K562 (cell line): ENCODE measurements at regions not wholly inside any gene's neighbourhood (a gene's known extent, or its start where the extent isn't known, plus 50 kb on each side); places are given as distances from the start of the nearest gene placed in this dataset.

Experiments used
- ATAC-seq: fragments of 200-7000 bp; cut with Tn5 transposase; 3 replicates; pipeline ENCODE4 v1.9.1; 2020; ENCODE audit warnings: moderate library complexity
- BruUV-seq: library from RNA; stranded (reverse); fragments of 400-500 nt; replicated peaks from 2 replicates; lab custom pipeline; 2021; lab: Mats Ljungman, UMichigan
- CTCF ChIA-PET: fragments of 300-600 bp; formaldehyde crosslinking; extraction: SDS; loops from one replicate; lab custom pipeline; 2021; ENCODE audit warnings: low intra/inter-chr PET ratio; lab: Yijun Ruan, JAX
- POLR2A ChIA-PET: fragments of 300-600, 350-650 bp; sonication (Branson Sonifier 250); formaldehyde crosslinking; extraction: SDS; loops from one replicate; lab custom pipeline; 2021; ENCODE audit warnings: antibody characterized with exemption, inconsistent platforms; lab: Yijun Ruan, JAX
- DNase-seq, 4 experiments: peaks; one replicate each; pipeline versions ENCODE4 v3.0.0 to v3.0.0-alpha.2; 2011 to 2018; ENCODE audit warnings: low spot score in 3 of 4, mixed read lengths in 3 of 4; ENCODE audit errors: extremely low read depth in 1 of 4
- FAIRE-seq: peaks from 2 replicates; lab custom pipeline; 2011; peaks lifted over from hg19 to GRCh38; lab: Jason Lieb, UNC
- H2AFZ ChIP-seq: 2 replicates; pipeline ENCODE4 v1.6.0; 2011; ENCODE audit warnings: low read depth, low read length, control low read depth, inconsistent platforms
- H3K27ac ChIP-seq: fragments of 200-600 bp; 3 replicates; pipeline ENCODE4 v1.8.0; 2011; ENCODE audit warnings: low read depth, mild to moderate bottlenecking, control low read depth, inconsistent platforms, low read length, moderate library complexity, mixed read lengths; ENCODE audit errors: extremely low read depth
- H3K27me3 ChIP-seq, 2 experiments: fragments of 300-600 bp in 1 of 2; 2 replicates in 1 of 2; 3 replicates in 1 of 2; pipeline versions ENCODE4 v1.6.0 to v1.8.0; 2011; ENCODE audit warnings: inconsistent platforms in 2 of 2, low read length in 2 of 2, mild to moderate bottlenecking in 1 of 2, mixed read lengths in 1 of 2, moderate library complexity in 1 of 2; ENCODE audit not compliant: control insufficient read depth in 2 of 2, insufficient read depth in 2 of 2
- H3K36me3 ChIP-seq: fragments of 300-600 bp; 3 replicates; pipeline ENCODE4 v1.8.0; 2011; ENCODE audit warnings: mild to moderate bottlenecking, low read length, inconsistent platforms; ENCODE audit not compliant: control insufficient read depth, insufficient read depth
- H3K4me1 ChIP-seq, 2 experiments: fragments of 200-600 bp in 1 of 2; replicated peaks in 1 of 2; 2 replicates in 1 of 2; 3 replicates in 1 of 2; pipeline versions ENCODE4 v1.5.1 to v1.8.0; 2011; ENCODE audit warnings: inconsistent platforms in 2 of 2, low read length in 2 of 2, mild to moderate bottlenecking in 1 of 2, mixed read lengths in 1 of 2, moderate library complexity in 1 of 2; ENCODE audit not compliant: control insufficient read depth in 2 of 2, insufficient read depth in 2 of 2
- H3K4me2 ChIP-seq: 2 replicates; pipeline ENCODE4 v1.6.1; 2011; ENCODE audit warnings: low read length, control low read depth, inconsistent platforms, mixed read lengths; ENCODE audit not compliant: insufficient read depth
- H3K4me3 ChIP-seq: fragments of 200-600 bp; sonication (generic), shearing (Covaris generic); 2 replicates; pipeline ENCODE4 v1.5.1; 2016; ENCODE audit warnings: control low read depth, inconsistent platforms
- H3K79me2 ChIP-seq: fragments of 200-600 bp; 3 replicates; pipeline ENCODE4 v1.8.0; 2011; ENCODE audit warnings: low read length, inconsistent platforms; ENCODE audit not compliant: control insufficient read depth, insufficient read depth
- H3K9ac ChIP-seq, 2 experiments: 2 replicates each; pipeline versions ENCODE4 v1.6.0 to v1.6.1; 2011; ENCODE audit warnings: low read depth in 2 of 2, low read length in 2 of 2, control low read depth in 1 of 2, inconsistent platforms in 1 of 2, mild to moderate bottlenecking in 1 of 2, mixed read lengths in 1 of 2; ENCODE audit not compliant: insufficient read depth in 1 of 2
- H3K9me1 ChIP-seq: one replicate; pipeline ENCODE4 v1.6.0; 2011; ENCODE audit warnings: inconsistent platforms, mild to moderate bottlenecking, low read length, moderate library complexity; ENCODE audit not compliant: control insufficient read depth, insufficient read depth
- H3K9me3 ChIP-seq: replicated peaks from 2 replicates; pipeline ENCODE4 v1.5.1; 2011; ENCODE audit warnings: low read depth, low read length, inconsistent platforms; ENCODE audit not compliant: control insufficient read depth, insufficient read depth
- H4K20me1 ChIP-seq: replicated peaks from 2 replicates; pipeline ENCODE4 v1.6.1; 2011; ENCODE audit warnings: low read length, inconsistent platforms, mixed read lengths; ENCODE audit not compliant: control insufficient read depth, insufficient read depth
- E2F3 ChIP-seq: fragments of 250-450 bp; sonication (Bioruptor Pico); IDR thresholded peaks from 2 replicates; pipeline ENCODE4 v1.4.0; 2020; ENCODE audit warnings: mild to moderate bottlenecking
- NEUROD1 ChIP-seq: fragments of 150-350 bp; IDR thresholded peaks from 2 replicates; pipeline ENCODE4 v1.6.1; 2014; ENCODE audit warnings: borderline replicate concordance, low read length, low read depth; ENCODE audit not compliant: partially characterized antibody
- SIRT6 ChIP-seq: IDR thresholded peaks from one replicate; pipeline ENCODE4 v1.6.1; 2012; ENCODE audit warnings: low read depth, mild to moderate bottlenecking, control low read depth, inconsistent platforms, low read length, moderate library complexity
- SMC3 ChIP-seq: conservative IDR thresholded peaks from 2 replicates; pipeline ENCODE4 v1.6.1; 2011; ENCODE audit warnings: low read depth, low read length, improper control_type of control experiment; ENCODE audit not compliant: insufficient read depth
- TEAD2 ChIP-seq: fragments of 450-650 bp; IDR thresholded peaks from 2 replicates; pipeline ENCODE4 v1.6.1; 2016; ENCODE audit warnings: missing genetic modification characterization, control low read depth, missing compliant biosample characterization
- TFE3 ChIP-seq: fragments of 450-650 bp; formaldehyde crosslinking; IDR thresholded peaks from 2 replicates; pipeline ENCODE4 v1.4.0; 2020; ENCODE audit warnings: mild to moderate bottlenecking, mixed read lengths
- USF2 ChIP-seq: sonication (generic); formaldehyde crosslinking; IDR thresholded peaks from 2 replicates; pipeline ENCODE4 v1.5.0; 2020; ENCODE audit warnings: missing genetic modification reagents
- ZNF324 ChIP-seq: fragments of 250-450 bp; sonication (Bioruptor Pico); IDR thresholded peaks from 2 replicates; pipeline ENCODE4 v1.4.0; 2020; ENCODE audit warnings: mild to moderate bottlenecking
- WGBS: fragments of 100-300 bp; shearing (Covaris generic); methylation state at CpG from one replicate; pipeline ENCODE4 v1.1.6; 2016; ENCODE audit warnings: low coverage, mixed read lengths; ENCODE audit not compliant: insufficient coverage; ENCODE audit errors: missing lambda C conversion rate; 5-methylcytosine and 5-hydroxymethylcytosine counted together
- in situ Hi-C: fragments of 300-500 bp; cut with MboI; formaldehyde crosslinking; loops from 4 replicates; pipeline ENCODE4 v1.15.0; 2018; ENCODE audit warnings: inconsistent platforms, mixed read lengths
- intact Hi-C: fragments of 100-400 bp; cut with micrococcal nuclease; formaldehyde crosslinking; loops from 2 replicates; pipeline ENCODE4 v1.14.2; 2022

GRCh38 chr10:37456456-37456855, 331.1 kb downstream of the ANKRD30A start:
- H4K20me1 ChIP-seq, result no peaks in the 10 kb centered on the region
- DNase-seq, result no peak
- no peaks in the 10 kb centered on the region for H3K79me2 ChIP-seq
- no peaks in the 10 kb centered on the region for H3K4me1 ChIP-seq
- no TSS peak for BruUV-seq
- H2AFZ ChIP-seq, result no peak overlapping the region
- no peak overlapping the region for H3K4me2 ChIP-seq
- no peak for FAIRE-seq
- H3K27me3 ChIP-seq, result no peaks in the 10 kb centered on the region
- TF ChIP-seq TFE3 (CRISPR knock-in tag) (no peak), E2F3 (no peak), NEUROD1 (no peak), USF2 (CRISPR knock-in tag) (no peak), ZNF324 (CRISPR knock-in tag) (no peak), SMC3 (no peak), SIRT6 (no peak), TEAD2 (tag) (no peak)
- TF ChIP-seq, all 486 proteins: peak for 0
- Histone ChIP-seq H3K4me3 (no peak overlapping the region), H3K27ac (no peak overlapping the region), H3K36me3 (no peaks in the 10 kb centered on the region), H3K9me1 (no peaks in the 10 kb centered on the region), H3K9ac (no peak overlapping the region), H3K9me3 (no peaks in the 10 kb centered on the region)
- ChIA-PET CTCF (no interaction called here), POLR2A (no interaction called here)
- ATAC-seq, result no peak
- intact Hi-C loops (no loop called here), in situ Hi-C loops (no loop called here)
- WGBS, result 0% methylated on average over 1 of the region's 1 CpG
